LNCaP clone FGC (cell line): ENCODE measurements at regions not wholly inside any gene's neighbourhood (a gene's known extent, or its start where the extent isn't known, plus 50 kb on each side); places are given as distances from the start of the nearest gene placed in this dataset.

Experiments
- DNase-seq: peaks from one replicate; pipeline ENCODE4 v3.0.0-alpha.2; 2011; ENCODE audit warnings: low read depth
- H3K4me3 ChIP-seq: 2 replicates; pipeline ENCODE4 v1.5.1; 2011; ENCODE audit warnings: mild to moderate bottlenecking, low read depth, low read length, control low read depth
- CTCF ChIP-seq: IDR thresholded peaks from 2 replicates; pipeline ENCODE4 v1.5.1; 2012; ENCODE audit warnings: mild to moderate bottlenecking; ENCODE audit not compliant: control insufficient read depth, insufficient read depth; ENCODE audit errors: extremely low read depth

GRCh38 chr2:154533300-154533940 is 165.1 kb upstream of the KCNJ3 start:
- no peak overlapping the region for H3K4me3 ChIP-seq
- DNase-seq, result no peak
- no peak for TF ChIP-seq CTCF

DNA sequence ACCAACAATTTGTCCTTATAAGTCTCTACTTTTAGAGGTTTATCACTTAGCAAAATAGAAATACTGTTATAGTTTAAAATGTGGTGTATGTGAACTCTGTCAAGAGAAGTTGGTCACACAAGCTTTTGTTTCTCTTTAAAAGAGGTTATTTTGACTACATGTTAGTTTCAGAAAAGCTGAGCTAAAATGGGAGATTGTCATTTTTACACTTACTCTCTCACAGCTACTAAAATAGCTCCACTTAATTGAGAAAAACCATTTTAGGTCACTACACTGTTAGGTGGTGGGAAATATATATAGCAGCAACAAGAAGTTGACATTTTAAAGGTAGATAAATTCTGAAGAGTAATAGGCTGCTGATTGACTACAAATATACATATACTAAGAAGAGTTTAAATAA is 161.5 kb upstream of the KCNJ3 start:
- TF ChIP-seq CTCF, result no peak
- H3K4me3 ChIP-seq, result no peak overlapping the region
- DNase-seq, result no peak

- no peak for DNase-seq
- TF ChIP-seq CTCF, result no peak
- H3K4me3 ChIP-seq, result no peak overlapping the region
Observed at GRCh38 chr2:154537843-154538450, 160.5 kb upstream of the KCNJ3 start.

- no peak for DNase-seq
- TF ChIP-seq CTCF, result no peak
- no peak overlapping the region for H3K4me3 ChIP-seq
Observed at GRCh38 chr2:154546341-154546740, 152.2 kb upstream of the KCNJ3 start.

GRCh38 chr2:154549869-154550268 is 148.6 kb upstream of the KCNJ3 start:
- TF ChIP-seq CTCF, result no peak
- no peak for DNase-seq
- no peak overlapping the region for H3K4me3 ChIP-seq

- TF ChIP-seq CTCF, result no peak
- DNase-seq, result no peak
- no peak overlapping the region for H3K4me3 ChIP-seq
Observed at GRCh38 chr2:154551649-154552048, 146.8 kb upstream of the KCNJ3 start.

GRCh38 chr2:154554046-154554445 is 144.4 kb upstream of the KCNJ3 start:
- DNase-seq, result no peak
- no peak for TF ChIP-seq CTCF
- H3K4me3 ChIP-seq, result no peak overlapping the region
